ENCODE measurements at regions not wholly inside any gene's neighbourhood (a gene's known extent, or its start where the extent isn't known, plus 50 kb on each side); places are given as distances from the start of the nearest gene placed in this dataset.
A peak's percentile ranks its signal among the peaks of the same experiment; 100 is the strongest.

DNA sequence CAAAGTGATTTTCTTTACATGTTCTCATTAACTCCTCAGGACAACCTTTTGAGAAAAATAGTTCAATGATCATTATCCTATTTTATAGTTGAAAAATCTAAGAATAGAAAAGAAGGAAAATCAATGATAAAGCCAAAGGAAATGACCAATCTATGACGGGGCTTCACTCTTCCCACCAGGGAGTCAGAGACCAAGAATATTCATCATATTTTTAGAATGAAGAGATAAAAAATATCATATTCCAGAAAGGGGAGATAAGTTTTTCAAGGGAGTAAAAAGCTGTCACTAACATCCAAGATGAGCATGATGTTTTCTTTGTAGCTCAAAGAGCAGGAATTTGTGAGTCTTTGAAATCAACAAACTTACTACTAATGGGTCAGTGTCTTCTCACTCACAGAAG lies 71.5 kb upstream of the LPP start:
- no peaks in the 10 kb centered on the region for H3K4me1 ChIP-seq
- no peaks in the 10 kb centered on the region for H3K36me3 ChIP-seq
- H3K9me3 ChIP-seq: no peaks in the 10 kb centered on the region
- TF ChIP-seq, protein P1, sequence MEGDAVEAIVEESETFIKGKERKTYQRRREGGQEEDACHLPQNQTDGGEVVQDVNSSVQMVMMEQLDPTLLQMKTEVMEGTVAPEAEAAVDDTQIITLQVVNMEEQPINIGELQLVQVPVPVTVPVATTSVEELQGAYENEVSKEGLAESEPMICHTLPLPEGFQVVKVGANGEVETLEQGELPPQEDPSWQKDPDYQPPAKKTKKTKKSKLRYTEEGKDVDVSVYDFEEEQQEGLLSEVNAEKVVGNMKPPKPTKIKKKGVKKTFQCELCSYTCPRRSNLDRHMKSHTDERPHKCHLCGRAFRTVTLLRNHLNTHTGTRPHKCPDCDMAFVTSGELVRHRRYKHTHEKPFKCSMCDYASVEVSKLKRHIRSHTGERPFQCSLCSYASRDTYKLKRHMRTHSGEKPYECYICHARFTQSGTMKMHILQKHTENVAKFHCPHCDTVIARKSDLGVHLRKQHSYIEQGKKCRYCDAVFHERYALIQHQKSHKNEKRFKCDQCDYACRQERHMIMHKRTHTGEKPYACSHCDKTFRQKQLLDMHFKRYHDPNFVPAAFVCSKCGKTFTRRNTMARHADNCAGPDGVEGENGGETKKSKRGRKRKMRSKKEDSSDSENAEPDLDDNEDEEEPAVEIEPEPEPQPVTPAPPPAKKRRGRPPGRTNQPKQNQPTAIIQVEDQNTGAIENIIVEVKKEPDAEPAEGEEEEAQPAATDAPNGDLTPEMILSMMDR (IDR thresholded peaks at IDR 0.05): no peak
- no peak for TF ChIP-seq POLR2A (IDR thresholded peaks at IDR 0.05)
- no peak overlapping the region for H3K4me3 ChIP-seq
- H3K27me3 ChIP-seq: no peaks in the 10 kb centered on the region
- no peak for DNase-seq
- intact Hi-C loops (cut with DNase I; ENCODE audit: low total_unique reads): no loop called here
- peak overlapping the region; percentile 62 to 69 for H3K27ac ChIP-seq

DNA sequence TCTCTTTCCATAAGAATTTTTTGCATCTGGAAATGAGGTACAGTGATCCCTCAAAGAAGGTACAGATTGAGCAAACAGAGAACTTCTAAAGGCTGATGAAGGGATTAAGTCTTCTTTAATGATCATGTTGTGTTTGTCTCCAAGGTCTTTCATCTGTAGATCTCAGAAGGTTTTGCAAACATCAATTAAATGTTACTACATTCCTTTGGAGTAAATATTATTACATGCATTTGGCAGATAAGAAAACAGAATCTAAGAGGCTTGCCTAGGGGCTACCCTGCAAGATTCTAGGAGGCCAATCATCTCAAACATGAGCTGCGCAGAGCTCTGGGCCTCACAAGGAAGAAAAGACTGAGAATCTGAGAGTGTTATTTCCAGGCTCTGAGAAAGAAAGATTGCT lies 70.9 kb upstream of the LPP start:
- DNase-seq: no peak
- intact Hi-C loops (cut with DNase I; ENCODE audit: low total_unique reads): no loop called here
- Histone ChIP-seq H3K4me1 (no peaks in the 10 kb centered on the region), H3K9me3 (no peaks in the 10 kb centered on the region), H3K27me3 (no peaks in the 10 kb centered on the region), H3K36me3 (no peaks in the 10 kb centered on the region), H3K4me3 (no peak overlapping the region), H3K27ac (peak overlapping the region; percentile 62 to 69)
- TF ChIP-seq, protein P1 (IDR thresholded peaks at IDR 0.05): no peak
- TF ChIP-seq POLR2A (IDR thresholded peaks at IDR 0.05): no peak

DNA sequence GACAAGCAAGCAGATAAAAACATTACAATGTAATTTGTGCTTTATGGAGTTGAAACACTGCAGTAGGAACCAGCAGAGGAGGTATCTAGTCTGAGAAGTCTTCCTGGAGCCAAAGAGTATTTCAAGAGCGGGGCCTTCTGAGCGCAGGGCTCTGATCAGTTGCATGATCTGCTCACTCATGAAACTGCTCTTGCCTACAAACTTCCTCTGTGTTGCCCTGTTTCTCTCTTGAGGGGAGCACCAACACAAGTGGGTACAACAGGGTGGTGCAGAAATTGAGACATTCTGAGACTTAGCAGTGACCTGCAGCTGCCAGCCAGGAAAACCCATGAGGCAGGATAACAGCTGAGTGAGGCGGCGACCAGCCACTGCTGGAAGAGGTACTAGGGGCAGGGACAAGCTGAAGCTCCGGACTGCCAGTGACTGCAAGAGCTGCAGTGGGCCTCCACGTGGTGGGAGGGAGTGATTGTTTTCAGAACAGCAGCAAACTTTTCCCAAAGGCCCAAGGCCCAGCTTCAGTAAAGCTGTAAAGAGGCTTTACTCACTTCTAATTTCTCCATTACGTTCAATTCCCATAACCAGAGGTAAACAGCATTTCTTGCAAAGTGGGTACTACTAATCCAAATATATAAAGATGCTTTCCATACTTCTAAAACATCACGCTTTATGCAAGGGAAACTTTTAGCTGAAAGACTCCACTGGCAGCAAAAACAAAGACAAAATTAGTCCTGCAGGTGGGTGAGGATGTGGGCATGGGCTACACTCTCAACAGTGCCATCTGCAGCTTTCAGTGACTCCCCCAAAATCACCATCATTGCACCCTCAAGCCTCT lies 69.0 kb upstream of the LPP start:
- intact Hi-C loops (cut with DNase I; ENCODE audit: low total_unique reads): no loop called here
- no peaks in the 10 kb centered on the region for H3K27me3 ChIP-seq
- H3K9me3 ChIP-seq: no peaks in the 10 kb centered on the region
- DNase-seq: no peak
- TF ChIP-seq POLR2A (IDR thresholded peaks at IDR 0.05): no peak
- TF ChIP-seq, protein P1 (IDR thresholded peaks at IDR 0.05): no peak
- no peak overlapping the region for H3K4me3 ChIP-seq
- no peak overlapping the region for H3K27ac ChIP-seq
- no peaks in the 10 kb centered on the region for H3K4me1 ChIP-seq
- H3K36me3 ChIP-seq: no peaks in the 10 kb centered on the region

DNA sequence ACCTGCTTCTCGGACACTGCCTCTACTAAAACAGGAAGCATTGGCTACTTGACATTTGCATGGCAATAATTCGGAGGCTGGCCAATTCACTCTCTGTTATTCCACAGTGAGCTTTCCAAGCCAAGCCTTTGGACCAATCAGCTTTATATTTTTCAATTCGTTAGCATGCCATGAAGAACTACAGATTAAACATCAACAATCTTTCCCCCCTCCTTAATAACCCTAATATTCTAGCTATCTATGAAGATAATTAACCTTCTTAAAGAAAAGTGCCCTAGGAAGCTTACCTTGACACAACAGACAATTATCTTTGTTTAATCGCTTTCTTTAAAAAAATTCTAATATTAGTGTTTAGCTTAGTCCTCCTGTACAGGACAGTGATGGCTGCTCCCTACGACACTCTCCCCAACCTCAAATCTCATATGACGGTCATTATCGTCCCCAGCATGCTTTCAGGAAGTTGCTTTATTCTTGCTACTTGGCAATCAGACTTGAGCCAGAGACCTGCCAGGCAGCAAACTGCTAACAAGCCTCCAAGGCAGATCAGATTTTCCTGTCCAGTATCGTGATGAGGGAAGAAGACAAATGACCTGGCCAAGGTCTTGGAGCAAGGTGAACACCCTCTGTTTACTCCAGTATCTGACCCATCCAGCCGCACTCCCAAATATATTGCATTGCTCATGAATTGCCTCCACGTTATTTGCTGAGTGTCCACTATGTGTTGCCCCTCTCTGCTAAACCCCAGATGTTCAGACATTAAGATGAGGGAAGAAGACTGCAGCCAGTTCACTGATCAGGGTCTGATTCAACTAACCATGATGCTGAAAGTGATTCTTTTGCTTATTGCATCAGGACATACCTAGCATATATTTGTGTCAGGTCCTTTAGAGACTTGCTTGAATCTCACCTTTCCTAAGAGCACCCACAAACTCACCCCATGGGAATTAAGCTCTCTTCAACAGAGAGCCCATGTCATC lies 68.1 kb upstream of the LPP start:
- Histone ChIP-seq H3K36me3 (no peaks in the 10 kb centered on the region), H3K4me1 (no peaks in the 10 kb centered on the region), H3K4me3 (no peak overlapping the region), H3K9me3 (no peaks in the 10 kb centered on the region), H3K27me3 (no peaks in the 10 kb centered on the region), H3K27ac (no peak overlapping the region)
- intact Hi-C loops (cut with DNase I; ENCODE audit: low total_unique reads): no loop called here
- no peak for TF ChIP-seq POLR2A (IDR thresholded peaks at IDR 0.05)
- TF ChIP-seq, protein P1 (IDR thresholded peaks at IDR 0.05): no peak
- no peak for DNase-seq

Measured in uterus (tissue), 3 donors.